K562 (cell line): ENCODE measurements at regions not wholly inside any gene's neighbourhood (a gene's known extent, or its start where the extent isn't known, plus 50 kb on each side); places are given as distances from the start of the nearest gene placed in this dataset.

Experiments used
- ATAC-seq: fragments of 200-7000 bp; cut with Tn5 transposase; 3 replicates; pipeline ENCODE4 v1.9.1; 2020; ENCODE audit warnings: moderate library complexity
- BruUV-seq: library from RNA; stranded (reverse); fragments of 400-500 nt; replicated peaks from 2 replicates; lab custom pipeline; 2021; lab: Mats Ljungman, UMichigan
- CTCF ChIA-PET: fragments of 300-600 bp; formaldehyde crosslinking; extraction: SDS; loops from one replicate; lab custom pipeline; 2021; ENCODE audit warnings: low intra/inter-chr PET ratio; lab: Yijun Ruan, JAX
- POLR2A ChIA-PET: fragments of 300-600, 350-650 bp; sonication (Branson Sonifier 250); formaldehyde crosslinking; extraction: SDS; loops from one replicate; lab custom pipeline; 2021; ENCODE audit warnings: antibody characterized with exemption, inconsistent platforms; lab: Yijun Ruan, JAX
- DNase-seq, 4 experiments: peaks; one replicate each; pipeline versions ENCODE4 v3.0.0 to v3.0.0-alpha.2; 2011 to 2018; ENCODE audit warnings: low spot score in 3 of 4, mixed read lengths in 3 of 4; ENCODE audit errors: extremely low read depth in 1 of 4
- FAIRE-seq: peaks from 2 replicates; lab custom pipeline; 2011; peaks lifted over from hg19 to GRCh38; lab: Jason Lieb, UNC
- H2AFZ ChIP-seq: 2 replicates; pipeline ENCODE4 v1.6.0; 2011; ENCODE audit warnings: low read depth, low read length, control low read depth, inconsistent platforms
- H3K27ac ChIP-seq: fragments of 200-600 bp; 3 replicates; pipeline ENCODE4 v1.8.0; 2011; ENCODE audit warnings: low read depth, mild to moderate bottlenecking, control low read depth, inconsistent platforms, low read length, moderate library complexity, mixed read lengths; ENCODE audit errors: extremely low read depth
- H3K27me3 ChIP-seq, 2 experiments: fragments of 300-600 bp in 1 of 2; 2 replicates in 1 of 2; 3 replicates in 1 of 2; pipeline versions ENCODE4 v1.6.0 to v1.8.0; 2011; ENCODE audit warnings: inconsistent platforms in 2 of 2, low read length in 2 of 2, mild to moderate bottlenecking in 1 of 2, mixed read lengths in 1 of 2, moderate library complexity in 1 of 2; ENCODE audit not compliant: control insufficient read depth in 2 of 2, insufficient read depth in 2 of 2
- H3K36me3 ChIP-seq: fragments of 300-600 bp; 3 replicates; pipeline ENCODE4 v1.8.0; 2011; ENCODE audit warnings: mild to moderate bottlenecking, low read length, inconsistent platforms; ENCODE audit not compliant: control insufficient read depth, insufficient read depth
- H3K4me1 ChIP-seq, 2 experiments: fragments of 200-600 bp in 1 of 2; replicated peaks in 1 of 2; 2 replicates in 1 of 2; 3 replicates in 1 of 2; pipeline versions ENCODE4 v1.5.1 to v1.8.0; 2011; ENCODE audit warnings: inconsistent platforms in 2 of 2, low read length in 2 of 2, mild to moderate bottlenecking in 1 of 2, mixed read lengths in 1 of 2, moderate library complexity in 1 of 2; ENCODE audit not compliant: control insufficient read depth in 2 of 2, insufficient read depth in 2 of 2
- H3K4me2 ChIP-seq: 2 replicates; pipeline ENCODE4 v1.6.1; 2011; ENCODE audit warnings: low read length, control low read depth, inconsistent platforms, mixed read lengths; ENCODE audit not compliant: insufficient read depth
- H3K4me3 ChIP-seq: fragments of 200-600 bp; sonication (generic), shearing (Covaris generic); 2 replicates; pipeline ENCODE4 v1.5.1; 2016; ENCODE audit warnings: control low read depth, inconsistent platforms
- H3K79me2 ChIP-seq: fragments of 200-600 bp; 3 replicates; pipeline ENCODE4 v1.8.0; 2011; ENCODE audit warnings: low read length, inconsistent platforms; ENCODE audit not compliant: control insufficient read depth, insufficient read depth
- H3K9ac ChIP-seq, 2 experiments: 2 replicates each; pipeline versions ENCODE4 v1.6.0 to v1.6.1; 2011; ENCODE audit warnings: low read depth in 2 of 2, low read length in 2 of 2, control low read depth in 1 of 2, inconsistent platforms in 1 of 2, mild to moderate bottlenecking in 1 of 2, mixed read lengths in 1 of 2; ENCODE audit not compliant: insufficient read depth in 1 of 2
- H3K9me1 ChIP-seq: one replicate; pipeline ENCODE4 v1.6.0; 2011; ENCODE audit warnings: inconsistent platforms, mild to moderate bottlenecking, low read length, moderate library complexity; ENCODE audit not compliant: control insufficient read depth, insufficient read depth
- H3K9me3 ChIP-seq: replicated peaks from 2 replicates; pipeline ENCODE4 v1.5.1; 2011; ENCODE audit warnings: low read depth, low read length, inconsistent platforms; ENCODE audit not compliant: control insufficient read depth, insufficient read depth
- H4K20me1 ChIP-seq: replicated peaks from 2 replicates; pipeline ENCODE4 v1.6.1; 2011; ENCODE audit warnings: low read length, inconsistent platforms, mixed read lengths; ENCODE audit not compliant: control insufficient read depth, insufficient read depth
- DMBX1 ChIP-seq: fragments of 250-450 bp; sonication (Bioruptor Pico); IDR thresholded peaks from 2 replicates; pipeline ENCODE4 v1.8.0; 2022; ENCODE audit warnings: inconsistent platforms, mild to moderate bottlenecking, moderate library complexity, borderline replicate concordance
- FOSL1 ChIP-seq: fragments of 200-800 bp; sonication (Bioruptor generic); conservative IDR thresholded peaks from 2 replicates; pipeline ENCODE4 v1.6.1; 2016; ENCODE audit warnings: missing genetic modification characterization, missing compliant biosample characterization
- FOXA3 ChIP-seq, 2 experiments: fragments of 450-650 bp in 1 of 2; sonication (generic) in 1 of 2; formaldehyde crosslinking; IDR thresholded peaks in 1 of 2; conservative IDR thresholded peaks in 1 of 2; 2 replicates each; pipeline versions ENCODE4 v1.4.0 to v1.8.0; 2020 to 2022; ENCODE audit warnings: mild to moderate bottlenecking in 2 of 2, missing genetic modification reagents in 1 of 2
- MAFF ChIP-seq: IDR thresholded peaks from 2 replicates; pipeline ENCODE4 v1.6.1; 2012; ENCODE audit warnings: low read length, improper control_type of control experiment
- MYNN ChIP-seq, 2 experiments: sonication (generic); formaldehyde crosslinking in 1 of 2; IDR thresholded peaks; 2 replicates each; pipeline versions ENCODE4 v1.5.0 to v1.6.1; 2016 to 2020; ENCODE audit warnings: antibody characterized with exemption in 1 of 2, missing genetic modification reagents in 1 of 2
- PML ChIP-seq: IDR thresholded peaks from 2 replicates; pipeline ENCODE4 v1.6.1; 2012; ENCODE audit warnings: low read length, inconsistent platforms
- SAFB ChIP-seq: fragments of 200-400 bp; formaldehyde crosslinking; IDR thresholded peaks from 2 replicates; pipeline ENCODE4 v1.6.1; 2017; ENCODE audit warnings: low read depth, low read length, borderline replicate concordance
- SRF ChIP-seq, 2 experiments: fragments of 250-450, 450-650 bp in 1 of 2; sonication (Bioruptor Pico) in 1 of 2; sonication (generic) in 1 of 2; formaldehyde crosslinking; IDR thresholded peaks; 2 replicates each; pipeline versions ENCODE4 v1.5.0 to v1.5.1; 2020 to 2022; ENCODE audit warnings: mild to moderate bottlenecking in 1 of 2, missing genetic modification reagents in 1 of 2
- ZNF217 ChIP-seq: sonication (generic); formaldehyde crosslinking; IDR thresholded peaks from 2 replicates; pipeline ENCODE4 v1.8.0; 2022; ENCODE audit warnings: mild to moderate bottlenecking, missing genetic modification reagents
- ZSCAN32 ChIP-seq: fragments of 450-650 bp; formaldehyde crosslinking; IDR thresholded peaks from 2 replicates; pipeline ENCODE4 v1.4.0; 2020; ENCODE audit warnings: mild to moderate bottlenecking, moderate library complexity
- WGBS: fragments of 100-300 bp; shearing (Covaris generic); methylation state at CpG from one replicate; pipeline ENCODE4 v1.1.6; 2016; ENCODE audit warnings: low coverage, mixed read lengths; ENCODE audit not compliant: insufficient coverage; ENCODE audit errors: missing lambda C conversion rate; 5-methylcytosine and 5-hydroxymethylcytosine counted together
- in situ Hi-C: fragments of 300-500 bp; cut with MboI; formaldehyde crosslinking; loops from 4 replicates; pipeline ENCODE4 v1.15.0; 2018; ENCODE audit warnings: inconsistent platforms, mixed read lengths
- intact Hi-C: fragments of 100-400 bp; cut with micrococcal nuclease; formaldehyde crosslinking; loops from 2 replicates; pipeline ENCODE4 v1.14.2; 2022
- TF ChIP-seq, protein P1 (sequence below), 2 experiments: fragments of 450-650 bp in 1 of 2; sonication (generic) in 1 of 2; formaldehyde crosslinking in 1 of 2; IDR thresholded peaks in 1 of 2; conservative IDR thresholded peaks in 1 of 2; 2 replicates each; pipeline versions ENCODE4 v1.6.1 to v1.8.1; 2016 to 2023; ENCODE audit warnings: mild to moderate bottlenecking in 2 of 2, moderate library complexity in 2 of 2, inconsistent platforms in 1 of 2, missing genetic modification reagents in 1 of 2
- TF ChIP-seq, protein P2 (sequence below): sonication (generic); formaldehyde crosslinking; IDR thresholded peaks from 2 replicates; pipeline ENCODE4 v1.8.0; 2023; ENCODE audit warnings: mild to moderate bottlenecking, missing genetic modification reagents
- TF ChIP-seq, protein P3 (sequence below): fragments of 250-450 bp; sonication (Bioruptor Pico); IDR thresholded peaks from 2 replicates; pipeline ENCODE4 v1.8.0; 2021; ENCODE audit warnings: moderate library complexity, mild to moderate bottlenecking, inconsistent platforms

DNA sequence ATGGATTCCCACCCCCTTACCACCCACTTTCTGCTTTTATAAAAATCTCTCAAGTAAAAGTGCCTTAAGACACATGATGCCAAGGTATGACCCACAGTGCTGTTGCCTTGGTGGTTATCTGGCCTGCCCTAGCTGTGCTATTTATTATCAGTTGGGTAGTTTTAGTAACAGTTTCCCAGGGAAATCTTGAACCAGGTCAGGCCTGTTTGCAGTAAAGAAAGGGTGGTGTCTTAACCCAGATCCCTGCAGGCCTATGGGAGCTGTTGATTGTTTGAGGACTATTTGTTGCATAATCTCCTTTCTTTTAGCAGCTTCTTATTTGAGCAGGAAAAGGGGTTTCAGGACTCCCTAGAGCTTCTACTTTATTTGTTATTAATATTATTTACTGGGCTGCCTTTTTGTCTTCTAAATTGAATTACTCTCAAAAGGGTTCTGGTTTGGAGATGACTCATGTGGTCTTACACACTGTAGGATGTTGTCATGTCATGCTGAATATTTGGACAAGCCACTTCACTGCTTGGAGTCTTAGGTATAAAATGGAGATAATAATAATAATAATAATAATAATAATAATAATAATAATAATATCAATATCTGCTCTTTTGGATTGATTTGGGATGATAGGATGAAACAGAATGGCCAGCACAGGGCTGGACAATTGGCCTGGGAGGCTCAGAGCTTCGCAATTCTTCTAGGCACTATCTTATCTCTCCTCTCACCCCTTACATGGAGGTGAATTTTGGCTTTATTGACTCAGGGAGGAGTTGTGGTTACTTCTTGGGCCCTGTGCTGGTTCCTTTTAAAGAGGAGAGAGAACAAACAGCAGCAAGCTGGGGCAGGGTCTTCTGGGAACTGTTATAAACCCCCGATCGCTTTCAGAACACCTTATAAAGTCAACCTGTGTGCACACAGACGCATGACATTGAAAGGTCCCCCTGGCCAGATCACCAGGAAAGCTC, 252.1 kb downstream of the PRDM2 start:
- BruUV-seq: no TSS peak
- H3K9me3 ChIP-seq: no peaks in the 10 kb centered on the region
- H3K9ac ChIP-seq: no peak overlapping the region
- no peaks in the 10 kb centered on the region for H3K9me1 ChIP-seq
- no peak for ATAC-seq
- peaks cover 0 to 11% of the 10 kb centered on the region in 2 experiments; a peak in 2 of 5 replicates for H3K4me1 ChIP-seq
- ChIA-PET CTCF (no interaction called here), POLR2A (interaction anchor here (0.6 to 0.8 kb wide), 5 partner anchors 17 to 161 kb away, joined by 3 to 4 read pairs (median 3); no protein-coding TSS in a partner anchor)
- no peaks in the 10 kb centered on the region for H3K36me3 ChIP-seq
- intact Hi-C loops: no loop called here
- H3K27ac ChIP-seq: no peak overlapping the region
- H3K27me3 ChIP-seq: peaks cover 0 to 9% of the 10 kb centered on the region in 2 experiments; a peak in 2 of 5 replicates
- no peak overlapping the region for H2AFZ ChIP-seq
- no peaks in the 10 kb centered on the region for H4K20me1 ChIP-seq
- no peak for DNase-seq
- no peak for FAIRE-seq
- no peaks in the 10 kb centered on the region for H3K79me2 ChIP-seq
- 1% methylated on average over 4 of the region's 4 CpGs for WGBS
- no peak overlapping the region for H3K4me2 ChIP-seq
- no peak overlapping the region for H3K4me3 ChIP-seq
- in situ Hi-C loops: no loop called here
- peak; percentile 35; the same call in 1 of the 2 replicates for TF ChIP-seq FOSL1 (tag)
- TF ChIP-seq ZNF217 (CRISPR knock-in tag): no peak
- no peak for TF ChIP-seq MAFF
- TF ChIP-seq, protein P1, sequence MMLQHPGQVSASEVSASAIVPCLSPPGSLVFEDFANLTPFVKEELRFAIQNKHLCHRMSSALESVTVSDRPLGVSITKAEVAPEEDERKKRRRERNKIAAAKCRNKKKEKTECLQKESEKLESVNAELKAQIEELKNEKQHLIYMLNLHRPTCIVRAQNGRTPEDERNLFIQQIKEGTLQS (IDR thresholded peaks at IDR 0.05): 0 out of 2 replicates have a peak, but pooled peaks have one; percentile 16
- TF ChIP-seq, protein P1 (CRISPR knock-in tag; conservative IDR thresholded peaks at IDR 0.05): no peak
- no peak for TF ChIP-seq MYNN (IDR thresholded peaks at IDR 0.05)
- TF ChIP-seq MYNN (CRISPR knock-in tag; IDR thresholded peaks at IDR 0.05): no peak
- no peak for TF ChIP-seq DMBX1 (CRISPR knock-in tag)
- TF ChIP-seq SRF (CRISPR knock-in tag; IDR thresholded peaks at IDR 0.05): peak in 1 of 2 experiments; percentile 46; a peak in 1 of 4 replicates
- TF ChIP-seq, protein P2, sequence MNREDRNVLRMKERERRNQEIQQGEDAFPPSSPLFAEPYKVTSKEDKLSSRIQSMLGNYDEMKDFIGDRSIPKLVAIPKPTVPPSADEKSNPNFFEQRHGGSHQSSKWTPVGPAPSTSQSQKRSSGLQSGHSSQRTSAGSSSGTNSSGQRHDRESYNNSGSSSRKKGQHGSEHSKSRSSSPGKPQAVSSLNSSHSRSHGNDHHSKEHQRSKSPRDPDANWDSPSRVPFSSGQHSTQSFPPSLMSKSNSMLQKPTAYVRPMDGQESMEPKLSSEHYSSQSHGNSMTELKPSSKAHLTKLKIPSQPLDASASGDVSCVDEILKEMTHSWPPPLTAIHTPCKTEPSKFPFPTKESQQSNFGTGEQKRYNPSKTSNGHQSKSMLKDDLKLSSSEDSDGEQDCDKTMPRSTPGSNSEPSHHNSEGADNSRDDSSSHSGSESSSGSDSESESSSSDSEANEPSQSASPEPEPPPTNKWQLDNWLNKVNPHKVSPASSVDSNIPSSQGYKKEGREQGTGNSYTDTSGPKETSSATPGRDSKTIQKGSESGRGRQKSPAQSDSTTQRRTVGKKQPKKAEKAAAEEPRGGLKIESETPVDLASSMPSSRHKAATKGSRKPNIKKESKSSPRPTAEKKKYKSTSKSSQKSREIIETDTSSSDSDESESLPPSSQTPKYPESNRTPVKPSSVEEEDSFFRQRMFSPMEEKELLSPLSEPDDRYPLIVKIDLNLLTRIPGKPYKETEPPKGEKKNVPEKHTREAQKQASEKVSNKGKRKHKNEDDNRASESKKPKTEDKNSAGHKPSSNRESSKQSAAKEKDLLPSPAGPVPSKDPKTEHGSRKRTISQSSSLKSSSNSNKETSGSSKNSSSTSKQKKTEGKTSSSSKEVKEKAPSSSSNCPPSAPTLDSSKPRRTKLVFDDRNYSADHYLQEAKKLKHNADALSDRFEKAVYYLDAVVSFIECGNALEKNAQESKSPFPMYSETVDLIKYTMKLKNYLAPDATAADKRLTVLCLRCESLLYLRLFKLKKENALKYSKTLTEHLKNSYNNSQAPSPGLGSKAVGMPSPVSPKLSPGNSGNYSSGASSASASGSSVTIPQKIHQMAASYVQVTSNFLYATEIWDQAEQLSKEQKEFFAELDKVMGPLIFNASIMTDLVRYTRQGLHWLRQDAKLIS: no peak
- peak in 1 of 2 experiments; percentile 90; a peak in 2 of 4 replicates for TF ChIP-seq FOXA3 (CRISPR knock-in tag; conservative IDR thresholded peaks at IDR 0.05 in 1 of 2, IDR thresholded peaks at IDR 0.05 in 1 of 2)
- no peak for TF ChIP-seq SAFB
- TF ChIP-seq PML: no peak
- TF ChIP-seq, protein P3, sequence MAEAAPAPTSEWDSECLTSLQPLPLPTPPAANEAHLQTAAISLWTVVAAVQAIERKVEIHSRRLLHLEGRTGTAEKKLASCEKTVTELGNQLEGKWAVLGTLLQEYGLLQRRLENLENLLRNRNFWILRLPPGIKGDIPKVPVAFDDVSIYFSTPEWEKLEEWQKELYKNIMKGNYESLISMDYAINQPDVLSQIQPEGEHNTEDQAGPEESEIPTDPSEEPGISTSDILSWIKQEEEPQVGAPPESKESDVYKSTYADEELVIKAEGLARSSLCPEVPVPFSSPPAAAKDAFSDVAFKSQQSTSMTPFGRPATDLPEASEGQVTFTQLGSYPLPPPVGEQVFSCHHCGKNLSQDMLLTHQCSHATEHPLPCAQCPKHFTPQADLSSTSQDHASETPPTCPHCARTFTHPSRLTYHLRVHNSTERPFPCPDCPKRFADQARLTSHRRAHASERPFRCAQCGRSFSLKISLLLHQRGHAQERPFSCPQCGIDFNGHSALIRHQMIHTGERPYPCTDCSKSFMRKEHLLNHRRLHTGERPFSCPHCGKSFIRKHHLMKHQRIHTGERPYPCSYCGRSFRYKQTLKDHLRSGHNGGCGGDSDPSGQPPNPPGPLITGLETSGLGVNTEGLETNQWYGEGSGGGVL (CRISPR knock-in tag): no peak
- TF ChIP-seq ZSCAN32 (CRISPR knock-in tag): no peak
